Mesothelial cell of epicardium (in vitro differentiated cells): ENCODE measurements at regions not wholly inside any gene's neighbourhood (a gene's known extent, or its start where the extent isn't known, plus 50 kb on each side); places are given as distances from the start of the nearest gene placed in this dataset.

Source experiments
- DNase-seq, 2 experiments: peaks; one replicate each; pipeline ENCODE4 v3.0.0; 2021; ENCODE audit warnings: low spot score in 2 of 2; ENCODE audit not compliant: unreplicated experiment in 2 of 2
- H3K27ac Mint-ChIP-seq: 2 replicates; pipeline ENCODE4 v1.8.0; 2021; ENCODE audit warnings: mixed read lengths
- H3K27me3 Mint-ChIP-seq: 2 replicates; pipeline ENCODE4 v1.8.0; 2021; ENCODE audit warnings: low read depth, mixed read lengths
- H3K36me3 Mint-ChIP-seq: 2 replicates; pipeline ENCODE4 v1.8.0; 2021; ENCODE audit warnings: mixed read lengths
- H3K4me1 Mint-ChIP-seq: 2 replicates; pipeline ENCODE4 v1.8.0; 2021; ENCODE audit warnings: mixed read lengths
- H3K4me3 Mint-ChIP-seq: 2 replicates; pipeline ENCODE4 v1.8.0; 2021; ENCODE audit warnings: mild to moderate bottlenecking, moderate library complexity, mixed read lengths
- H3K9me3 Mint-ChIP-seq: 2 replicates; pipeline ENCODE4 v1.8.0; 2021; ENCODE audit warnings: mixed read lengths
- TF ChIP-seq, protein P1 (sequence below): fragments of 200-600 bp; sonication (generic); IDR thresholded peaks from one replicate; pipeline ENCODE4 v1.5.0; 2021; ENCODE audit warnings: antibody characterized with exemption; ENCODE audit not compliant: unreplicated experiment

DNA sequence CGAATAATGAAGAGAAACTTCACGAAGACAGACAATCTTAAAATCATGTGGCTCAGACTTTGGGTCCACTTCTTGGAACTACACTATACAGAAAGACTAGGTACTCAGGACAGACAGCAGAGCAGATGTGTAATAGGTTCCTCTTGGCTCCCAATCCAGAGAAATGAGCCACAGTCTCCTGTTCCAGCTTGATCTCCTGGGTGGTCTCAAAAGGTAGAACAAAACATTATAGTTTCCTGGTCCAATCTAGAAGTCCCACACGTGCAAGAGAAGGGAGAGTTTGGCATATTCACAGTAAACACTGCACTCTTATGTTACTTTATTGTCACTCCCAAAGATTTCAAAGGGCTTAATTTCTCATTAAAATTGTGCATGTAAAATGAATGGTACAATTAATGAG, 134.5 kb upstream of the FIBIN start:
- Mint-ChIP-seq H3K27me3 (no peaks in the 10 kb centered on the region), H3K4me1 (no peaks in the 10 kb centered on the region), H3K27ac (no peak overlapping the region), H3K9me3 (no peaks in the 10 kb centered on the region), H3K36me3 (no peaks in the 10 kb centered on the region), H3K4me3 (no peak overlapping the region)
- DNase-seq, result no peak
- TF ChIP-seq, protein P1, sequence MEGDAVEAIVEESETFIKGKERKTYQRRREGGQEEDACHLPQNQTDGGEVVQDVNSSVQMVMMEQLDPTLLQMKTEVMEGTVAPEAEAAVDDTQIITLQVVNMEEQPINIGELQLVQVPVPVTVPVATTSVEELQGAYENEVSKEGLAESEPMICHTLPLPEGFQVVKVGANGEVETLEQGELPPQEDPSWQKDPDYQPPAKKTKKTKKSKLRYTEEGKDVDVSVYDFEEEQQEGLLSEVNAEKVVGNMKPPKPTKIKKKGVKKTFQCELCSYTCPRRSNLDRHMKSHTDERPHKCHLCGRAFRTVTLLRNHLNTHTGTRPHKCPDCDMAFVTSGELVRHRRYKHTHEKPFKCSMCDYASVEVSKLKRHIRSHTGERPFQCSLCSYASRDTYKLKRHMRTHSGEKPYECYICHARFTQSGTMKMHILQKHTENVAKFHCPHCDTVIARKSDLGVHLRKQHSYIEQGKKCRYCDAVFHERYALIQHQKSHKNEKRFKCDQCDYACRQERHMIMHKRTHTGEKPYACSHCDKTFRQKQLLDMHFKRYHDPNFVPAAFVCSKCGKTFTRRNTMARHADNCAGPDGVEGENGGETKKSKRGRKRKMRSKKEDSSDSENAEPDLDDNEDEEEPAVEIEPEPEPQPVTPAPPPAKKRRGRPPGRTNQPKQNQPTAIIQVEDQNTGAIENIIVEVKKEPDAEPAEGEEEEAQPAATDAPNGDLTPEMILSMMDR, result no peak

DNA sequence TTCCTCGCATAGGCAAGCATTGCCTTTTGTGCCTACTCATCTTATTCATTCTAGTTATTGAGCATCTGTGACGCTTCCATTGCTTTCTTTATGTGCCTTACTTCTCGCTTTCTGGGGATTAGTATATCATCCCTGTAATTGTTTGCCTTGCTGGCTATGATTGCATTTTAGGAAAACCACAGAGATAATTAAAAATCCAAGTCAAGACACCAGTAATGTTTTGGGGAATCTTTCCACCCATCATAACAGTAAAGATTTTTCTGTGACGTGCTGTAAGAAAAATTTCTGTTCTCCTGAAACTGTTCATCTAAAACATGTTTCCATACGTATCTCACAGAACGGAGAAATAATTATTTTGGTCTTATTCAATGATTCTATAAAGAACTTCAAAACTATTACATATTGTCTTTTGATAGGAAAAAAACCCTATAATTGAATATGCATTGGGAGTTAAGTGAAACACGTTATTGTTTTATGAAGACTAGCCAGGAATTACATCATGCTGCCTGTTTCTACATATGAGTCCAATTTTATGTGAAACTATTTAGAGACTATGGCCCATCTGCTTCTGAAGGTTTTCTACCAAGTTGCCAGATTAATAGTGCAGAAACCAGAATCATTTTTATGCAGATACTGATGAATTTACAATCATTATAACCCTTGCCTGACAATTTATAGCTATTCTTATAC, 133.7 kb upstream of the FIBIN start:
- no peaks in the 10 kb centered on the region for H3K27me3 Mint-ChIP-seq
- no peak overlapping the region for H3K4me3 Mint-ChIP-seq

DNA sequence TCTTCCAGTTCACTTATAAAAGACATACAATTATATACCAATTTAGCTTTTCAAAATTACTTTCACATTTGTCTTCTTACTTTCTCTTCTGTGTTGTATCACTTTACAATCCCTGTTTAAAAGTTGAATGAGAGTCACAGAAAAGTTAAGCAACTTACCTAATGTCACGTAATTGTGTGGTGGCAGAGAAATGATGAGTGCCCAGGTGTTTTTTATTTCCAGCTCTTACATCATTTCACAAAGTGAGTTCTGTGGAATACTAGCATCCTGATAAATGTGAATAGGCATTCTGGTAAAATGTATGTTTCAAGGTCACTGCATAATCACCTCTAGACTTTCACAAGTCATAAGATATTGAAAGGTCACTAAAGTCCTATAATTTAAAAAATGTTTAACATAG, 133.0 kb upstream of the FIBIN start:
- TF ChIP-seq, protein P1, result no peak
- DNase-seq, result no peak
- H3K4me3 Mint-ChIP-seq, result no peak overlapping the region
- no peaks in the 10 kb centered on the region for H3K36me3 Mint-ChIP-seq
- H3K9me3 Mint-ChIP-seq, result peaks cover 3% of the 10 kb centered on the region
- H3K4me1 Mint-ChIP-seq, result no peaks in the 10 kb centered on the region
- no peak overlapping the region for H3K27ac Mint-ChIP-seq
- H3K27me3 Mint-ChIP-seq, result no peaks in the 10 kb centered on the region

More for the DNA sequence above, 133.7 kb upstream of the FIBIN start:
- no peak for DNase-seq
- no peak overlapping the region for H3K27ac Mint-ChIP-seq
- H3K9me3 Mint-ChIP-seq, result no peaks in the 10 kb centered on the region
- TF ChIP-seq, protein P1, result no peak
- H3K36me3 Mint-ChIP-seq, result no peaks in the 10 kb centered on the region
- H3K4me1 Mint-ChIP-seq, result no peaks in the 10 kb centered on the region

DNA sequence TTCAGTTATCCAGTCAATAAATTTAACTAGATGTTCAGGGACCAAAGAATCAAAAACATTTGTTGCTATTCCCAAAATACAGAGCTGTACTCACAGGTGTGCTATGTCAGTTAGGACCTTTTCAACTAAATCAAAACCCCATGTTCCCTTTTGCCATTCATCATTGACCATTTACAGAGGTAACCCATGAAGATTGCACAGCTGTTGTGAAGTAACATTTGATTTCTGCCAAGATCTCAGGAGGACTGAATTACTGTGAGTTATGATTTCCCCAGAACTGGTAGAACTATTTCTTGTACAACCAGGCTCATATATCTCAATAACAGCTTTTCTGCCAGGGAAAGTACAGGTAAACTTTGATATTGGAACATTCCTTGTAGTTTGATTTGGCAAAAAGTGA, 131.1 kb upstream of the FIBIN start:
- no peak for DNase-seq
- Mint-ChIP-seq H3K4me1 (no peaks in the 10 kb centered on the region), H3K36me3 (peaks cover 3% of the 10 kb centered on the region), H3K27ac (no peak overlapping the region), H3K27me3 (no peaks in the 10 kb centered on the region), H3K4me3 (no peak overlapping the region), H3K9me3 (peaks cover 14% of the 10 kb centered on the region)
- TF ChIP-seq, protein P1, result no peak

DNA sequence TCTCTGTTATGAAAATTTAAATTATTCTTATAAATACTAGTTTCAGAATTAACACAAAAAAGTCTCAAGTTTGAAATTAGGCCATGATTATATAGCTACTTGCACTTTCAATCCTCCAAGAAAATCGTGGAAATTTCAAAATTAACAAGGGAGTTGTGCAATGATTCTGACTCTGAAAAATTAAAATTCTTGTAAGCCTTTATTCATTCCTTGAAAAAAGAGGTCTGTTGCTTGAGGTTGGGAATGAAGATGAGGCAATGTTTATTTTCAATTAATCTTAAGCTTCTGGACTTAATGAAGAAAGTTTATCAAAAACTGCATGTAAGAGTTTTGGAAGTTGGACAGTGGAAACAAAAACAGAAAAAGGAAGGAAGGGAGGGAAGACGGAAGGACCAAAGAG, 128.2 kb upstream of the FIBIN start:
- TF ChIP-seq, protein P1, result no peak
- no peak overlapping the region for H3K4me3 Mint-ChIP-seq
- peaks cover 32% of the 10 kb centered on the region for H3K9me3 Mint-ChIP-seq
- no peak overlapping the region for H3K27ac Mint-ChIP-seq
- H3K4me1 Mint-ChIP-seq, result no peaks in the 10 kb centered on the region
- no peaks in the 10 kb centered on the region for H3K27me3 Mint-ChIP-seq
- peaks cover 10% of the 10 kb centered on the region for H3K36me3 Mint-ChIP-seq
- no peak for DNase-seq
